Epithelial cell of proximal tubule (primary cell): ENCODE measurements at regions not wholly inside any gene's neighbourhood (a gene's known extent, or its start where the extent isn't known, plus 50 kb on each side); places are given as distances from the start of the nearest gene placed in this dataset.

Experiments
- DNase-seq: peaks from one replicate; pipeline ENCODE4 v3.0.0-alpha.2; 2011; ENCODE audit warnings: low read depth
- H3K4me3 ChIP-seq: 2 replicates; pipeline ENCODE4 v1.5.1; 2011; ENCODE audit warnings: low read depth, mild to moderate bottlenecking, low read length
- CTCF ChIP-seq: conservative IDR thresholded peaks from 2 replicates; pipeline ENCODE4 v1.5.1; 2012; ENCODE audit warnings: low read depth, mild to moderate bottlenecking, low read length

DNA sequence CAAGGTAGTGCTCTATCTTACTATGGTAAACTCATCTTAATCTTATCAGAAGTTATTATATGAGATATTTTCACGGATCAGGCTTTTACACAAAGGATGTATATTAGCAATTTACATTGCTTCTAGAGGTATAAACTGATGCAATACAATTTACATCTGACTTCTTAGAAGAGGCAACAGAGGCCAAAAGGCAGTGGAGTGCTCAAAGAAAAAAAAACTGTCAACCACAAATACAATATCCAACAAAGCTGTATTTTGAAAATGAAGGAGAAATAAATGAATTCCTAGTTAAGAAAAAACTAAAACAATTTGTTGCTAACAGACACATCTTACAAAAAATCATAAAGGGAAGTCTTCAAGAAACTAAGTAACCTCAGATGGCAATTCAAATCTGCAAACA is 1031.5 kb upstream of the CNTNAP5 start:
- no peak overlapping the region for H3K4me3 ChIP-seq
- DNase-seq = no peak
- no peak for TF ChIP-seq CTCF

- no peak overlapping the region for H3K4me3 ChIP-seq
- TF ChIP-seq CTCF = no peak
- no peak for DNase-seq
Measured at GRCh38 chr2:122999258-122999657, 1025.8 kb upstream of the CNTNAP5 start.

GRCh38 chr2:122999821-123000220 is 1025.3 kb upstream of the CNTNAP5 start:
- H3K4me3 ChIP-seq = no peak overlapping the region
- no peak for DNase-seq
- no peak for TF ChIP-seq CTCF

- TF ChIP-seq CTCF = no peak
- H3K4me3 ChIP-seq = no peak overlapping the region
- DNase-seq = no peak
Measured at GRCh38 chr2:123002660-123003248, 1022.3 kb upstream of the CNTNAP5 start.

GRCh38 chr2:123015186-123015585 is 1009.9 kb upstream of the CNTNAP5 start:
- TF ChIP-seq CTCF = no peak
- H3K4me3 ChIP-seq = no peak overlapping the region
- DNase-seq = no peak

DNA sequence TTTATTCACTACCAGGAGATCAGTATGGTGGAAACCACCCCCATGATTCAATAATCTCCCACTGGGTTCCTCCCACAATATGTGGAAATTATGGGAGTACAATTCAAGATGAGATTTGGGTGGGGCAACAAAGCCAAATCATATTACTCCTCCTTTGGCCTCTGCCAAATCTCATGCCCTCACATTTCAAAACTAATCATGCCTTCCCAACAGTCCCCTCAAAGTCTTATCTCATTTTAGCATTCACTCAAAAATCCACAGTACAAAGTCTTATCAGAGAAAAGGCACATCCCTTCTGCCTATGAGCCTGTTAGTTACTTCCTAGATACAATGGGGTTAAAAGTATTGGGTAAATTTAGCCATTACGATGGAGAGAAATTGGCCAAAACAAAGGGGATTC is 989.5 kb upstream of the CNTNAP5 start:
- DNase-seq = no peak
- no peak overlapping the region for H3K4me3 ChIP-seq
- TF ChIP-seq CTCF = no peak

DNA sequence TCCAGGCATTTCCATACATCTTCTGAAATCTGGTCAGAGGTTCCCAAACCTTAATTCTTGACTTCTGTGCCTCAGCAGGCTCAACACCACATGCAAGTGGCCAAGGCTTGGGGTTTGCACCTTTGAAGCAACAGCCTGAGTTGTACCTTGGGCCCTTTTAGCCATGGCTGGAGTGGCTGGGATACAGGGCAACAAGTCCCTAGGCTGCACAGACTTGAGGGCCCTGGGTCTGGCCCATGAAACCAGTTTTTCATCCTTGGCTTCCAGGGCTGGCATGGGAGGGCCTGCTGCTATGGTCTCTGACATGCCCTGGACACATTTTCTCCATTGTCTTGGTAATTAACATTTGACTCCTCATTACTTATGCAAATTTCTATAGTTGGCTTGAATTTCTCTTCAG is 988.8 kb upstream of the CNTNAP5 start:
- TF ChIP-seq CTCF = no peak
- DNase-seq = no peak
- H3K4me3 ChIP-seq = no peak overlapping the region
